SK-N-MC (cell line): ENCODE measurements at regions not wholly inside any gene's neighbourhood (a gene's known extent, or its start where the extent isn't known, plus 50 kb on each side); places are given as distances from the start of the nearest gene placed in this dataset.

Experiments
- EZH2 ChIP-seq: fragments of 200-600 bp; sonication (generic); IDR thresholded peaks from one replicate; pipeline ENCODE4 v1.6.1; 2017; ENCODE audit warnings: antibody characterized with exemption
- FOXP2 ChIP-seq: optimal IDR thresholded peaks from 2 replicates; pipeline ENCODE3; 2011; ENCODE audit warnings: mild to moderate bottlenecking, moderate library complexity; ENCODE audit not compliant: insufficient read depth; ENCODE audit errors: extremely low read length, control extremely low read depth
- POLR2AphosphoS5 ChIP-seq: IDR thresholded peaks from 2 replicates; pipeline ENCODE4 v1.6.1; 2012; ENCODE audit warnings: mild to moderate bottlenecking, low read depth, low read length, borderline replicate concordance

GRCh38 chr20:60359010-60359409 lies 400.8 kb downstream of the CDH26 start:
- TF ChIP-seq POLR2AphosphoS5 = no peak
- TF ChIP-seq EZH2 = no peak
- TF ChIP-seq FOXP2 = no peak
